Stomach (tissue), 4 donors: ENCODE measurements at regions not wholly inside any gene's neighbourhood (a gene's known extent, or its start where the extent isn't known, plus 50 kb on each side); places are given as distances from the start of the nearest gene placed in this dataset.

Experiments used
- EP300 ChIP-seq: sonication (generic); formaldehyde crosslinking; IDR thresholded peaks from one replicate; pipeline ENCODE4 v1.6.1; 2017; ENCODE audit warnings: antibody characterized with exemption
- POLR2A ChIP-seq, 4 donors: fragments of 450-650 bp; IDR thresholded peaks; one replicate each; pipeline ENCODE4 v1.6.1; 2016; ENCODE audit warnings: antibody characterized with exemption in 4 of 4, control low read depth in 2 of 4, mild to moderate bottlenecking in 1 of 4, moderate library complexity in 1 of 4
- POLR2AphosphoS5 ChIP-seq, 3 donors: sonication (generic); formaldehyde crosslinking; IDR thresholded peaks; one replicate each; pipeline ENCODE4 v1.6.1; 2016; ENCODE audit warnings: antibody characterized with exemption in 3 of 3
- TF ChIP-seq, protein P1 (sequence below), 7 experiments: fragments of 450-650 bp in 4 of 7; fragments of 200-600 bp in 3 of 7; sonication (generic) in 3 of 7; IDR thresholded peaks; one replicate each; pipeline ENCODE4 v1.5.1; 2016 to 2019; ENCODE audit warnings: antibody characterized with exemption in 7 of 7, control low read depth in 2 of 7, mild to moderate bottlenecking in 1 of 7

DNA sequence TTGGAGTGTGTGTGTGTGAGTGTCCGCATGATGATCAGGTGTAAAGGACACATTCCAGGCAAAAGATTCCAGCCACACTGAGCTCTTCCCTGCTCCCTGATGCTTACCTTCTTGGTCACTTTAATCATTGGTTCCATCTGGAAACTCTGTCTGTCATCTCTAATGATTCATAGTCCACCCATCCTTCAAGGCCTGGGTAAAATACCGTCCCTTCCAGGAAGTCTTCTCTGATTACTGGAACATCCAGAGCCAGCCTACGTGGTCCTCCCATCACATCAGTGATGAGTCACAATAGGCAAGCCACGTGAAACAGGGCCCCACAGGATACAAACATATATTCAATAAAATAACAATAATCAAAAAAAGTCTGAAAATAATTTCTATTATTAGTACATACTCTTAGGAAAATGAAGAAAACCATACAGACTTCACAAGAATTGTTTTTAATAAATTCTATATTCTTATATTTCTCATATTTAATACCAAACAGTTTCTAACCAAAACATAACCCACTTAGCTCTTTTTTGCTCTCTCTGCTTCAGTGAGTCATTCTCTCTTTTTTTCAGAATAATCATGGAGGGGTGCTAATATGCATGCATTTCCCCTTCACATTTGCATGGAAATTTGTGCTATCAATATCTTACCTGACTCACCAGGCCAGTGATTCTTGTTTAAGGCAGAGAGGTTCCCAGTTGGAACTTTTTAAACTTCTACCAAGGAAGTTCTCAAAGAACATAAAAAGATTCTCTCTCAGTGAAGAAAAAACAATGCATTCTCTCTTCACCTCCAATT is 263.2 kb downstream of the TOX3 start:
- TF ChIP-seq, protein P1, sequence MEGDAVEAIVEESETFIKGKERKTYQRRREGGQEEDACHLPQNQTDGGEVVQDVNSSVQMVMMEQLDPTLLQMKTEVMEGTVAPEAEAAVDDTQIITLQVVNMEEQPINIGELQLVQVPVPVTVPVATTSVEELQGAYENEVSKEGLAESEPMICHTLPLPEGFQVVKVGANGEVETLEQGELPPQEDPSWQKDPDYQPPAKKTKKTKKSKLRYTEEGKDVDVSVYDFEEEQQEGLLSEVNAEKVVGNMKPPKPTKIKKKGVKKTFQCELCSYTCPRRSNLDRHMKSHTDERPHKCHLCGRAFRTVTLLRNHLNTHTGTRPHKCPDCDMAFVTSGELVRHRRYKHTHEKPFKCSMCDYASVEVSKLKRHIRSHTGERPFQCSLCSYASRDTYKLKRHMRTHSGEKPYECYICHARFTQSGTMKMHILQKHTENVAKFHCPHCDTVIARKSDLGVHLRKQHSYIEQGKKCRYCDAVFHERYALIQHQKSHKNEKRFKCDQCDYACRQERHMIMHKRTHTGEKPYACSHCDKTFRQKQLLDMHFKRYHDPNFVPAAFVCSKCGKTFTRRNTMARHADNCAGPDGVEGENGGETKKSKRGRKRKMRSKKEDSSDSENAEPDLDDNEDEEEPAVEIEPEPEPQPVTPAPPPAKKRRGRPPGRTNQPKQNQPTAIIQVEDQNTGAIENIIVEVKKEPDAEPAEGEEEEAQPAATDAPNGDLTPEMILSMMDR (IDR thresholded peaks at IDR 0.05): no peak
- no peak for TF ChIP-seq POLR2AphosphoS5 (IDR thresholded peaks at IDR 0.05)
- TF ChIP-seq POLR2A (IDR thresholded peaks at IDR 0.05): no peak
- TF ChIP-seq EP300: no peak
